Colonic mucosa (tissue), 4 donors: ENCODE measurements at regions not wholly inside any gene's neighbourhood (a gene's known extent, or its start where the extent isn't known, plus 50 kb on each side); places are given as distances from the start of the nearest gene placed in this dataset.

Source experiments
- DNase-seq: peaks from one replicate; pipeline ENCODE4 v3.0.0-alpha.2; 2020
- H3K27ac ChIP-seq: fragments of 200-600 bp; one replicate; pipeline ENCODE4 v1.8.0; 2021
- H3K27me3 ChIP-seq: fragments of 200-600 bp; one replicate; pipeline ENCODE4 v1.8.0; 2021
- H3K36me3 ChIP-seq: fragments of 200-600 bp; one replicate; pipeline ENCODE4 v1.8.0; 2021
- H3K4me1 ChIP-seq: fragments of 200-600 bp; one replicate; pipeline ENCODE4 v1.8.0; 2021; ENCODE audit warnings: mild to moderate bottlenecking
- H3K4me3 ChIP-seq: fragments of 200-600 bp; one replicate; pipeline ENCODE4 v1.8.0; 2021
- H3K9ac ChIP-seq, 2 donors: one replicate each; pipeline ENCODE4 v1.7.0; 2013; ENCODE audit warnings: control low read depth in 2 of 2, low read depth in 2 of 2, low read length in 2 of 2
- H3K9me3 ChIP-seq: fragments of 200-600 bp; one replicate; pipeline ENCODE4 v1.8.0; 2021
- CTCF ChIP-seq: fragments of 200-600 bp; IDR thresholded peaks from one replicate; pipeline ENCODE4 v1.8.0; 2022; ENCODE audit warnings: antibody characterized with exemption, mild to moderate bottlenecking
- intact Hi-C: fragments of 100-400 bp; cut with DNase I; formaldehyde crosslinking; loops from one replicate; pipeline ENCODE4 v1.14.1; 2022
- donor health status: healthy.
- donor health status: DM: no; HTN: no; CAD: no.
- donor health status: DM: no; HTN: no; CAD: no.

GRCh38 chr2:188079196-188079595 is 212.5 kb upstream of the GULP1 start:
- Histone ChIP-seq H3K4me3 (no peak overlapping the region), H3K27ac (no peak overlapping the region), H3K27me3 (no peaks in the 10 kb centered on the region), H3K36me3 (no peaks in the 10 kb centered on the region), H3K9me3 (no peaks in the 10 kb centered on the region), H3K4me1 (no peaks in the 10 kb centered on the region), H3K9ac (no peak overlapping the region)
- no peak for DNase-seq
- intact Hi-C loops = no loop called here
- TF ChIP-seq CTCF = no peak

GRCh38 chr2:188085421-188085820 is 206.3 kb upstream of the GULP1 start:
- Histone ChIP-seq H3K9me3 (no peaks in the 10 kb centered on the region), H3K27me3 (no peaks in the 10 kb centered on the region), H3K4me1 (no peaks in the 10 kb centered on the region), H3K4me3 (no peak overlapping the region), H3K36me3 (no peaks in the 10 kb centered on the region), H3K27ac (no peak overlapping the region), H3K9ac (no peak overlapping the region)
- DNase-seq = no peak
- TF ChIP-seq CTCF = no peak
- intact Hi-C loops = no loop called here

GRCh38 chr2:188089901-188090300 is 201.8 kb upstream of the GULP1 start:
- TF ChIP-seq CTCF = no peak
- Histone ChIP-seq H3K4me3 (no peak overlapping the region), H3K27me3 (no peaks in the 10 kb centered on the region), H3K36me3 (no peaks in the 10 kb centered on the region), H3K4me1 (no peaks in the 10 kb centered on the region), H3K9ac (no peak overlapping the region), H3K9me3 (no peaks in the 10 kb centered on the region), H3K27ac (no peak overlapping the region)
- intact Hi-C loops = no loop called here
- DNase-seq = no peak

GRCh38 chr2:188091220-188091619 is 200.5 kb upstream of the GULP1 start:
- H3K9ac ChIP-seq = no peak overlapping the region
- no peak overlapping the region for H3K27ac ChIP-seq
- H3K4me3 ChIP-seq = no peak overlapping the region
- no peaks in the 10 kb centered on the region for H3K36me3 ChIP-seq
- H3K9me3 ChIP-seq = no peaks in the 10 kb centered on the region
- H3K4me1 ChIP-seq = no peaks in the 10 kb centered on the region
- intact Hi-C loops = no loop called here
- no peak for TF ChIP-seq CTCF
- H3K27me3 ChIP-seq = no peaks in the 10 kb centered on the region
- no peak for DNase-seq

GRCh38 chr2:188092734-188093133 is 198.9 kb upstream of the GULP1 start:
- no peak overlapping the region for H3K27ac ChIP-seq
- no peak overlapping the region for H3K4me3 ChIP-seq
- H3K9me3 ChIP-seq = no peaks in the 10 kb centered on the region
- no peak for TF ChIP-seq CTCF
- no peak overlapping the region for H3K9ac ChIP-seq
- H3K36me3 ChIP-seq = no peaks in the 10 kb centered on the region
- intact Hi-C loops = no loop called here
- no peaks in the 10 kb centered on the region for H3K27me3 ChIP-seq
- no peak for DNase-seq
- no peaks in the 10 kb centered on the region for H3K4me1 ChIP-seq

- intact Hi-C loops = no loop called here
- Histone ChIP-seq H3K27ac (no peak overlapping the region), H3K36me3 (no peaks in the 10 kb centered on the region)
Measured at GRCh38 chr2:188096910-188097309, 194.8 kb upstream of the GULP1 start.

More at GRCh38 chr2:188096910-188097309, 194.8 kb upstream of the GULP1 start:
- Histone ChIP-seq H3K4me1 (no peaks in the 10 kb centered on the region), H3K27me3 (no peaks in the 10 kb centered on the region), H3K4me3 (no peak overlapping the region), H3K9ac (no peak overlapping the region), H3K9me3 (no peaks in the 10 kb centered on the region)
- DNase-seq = no peak
- TF ChIP-seq CTCF = no peak
